NCI-H187 treated with DMSO at 0.1 percent for 48 hours (cell line): ENCODE measurements at regions not wholly inside any gene's neighbourhood (a gene's known extent, or its start where the extent isn't known, plus 50 kb on each side); places are given as distances from the start of the nearest gene placed in this dataset.

Experiments
- DNase-seq: peaks from one replicate; lab custom pipeline; 2025; lab: John Stamatoyannopoulos, UW

DNA sequence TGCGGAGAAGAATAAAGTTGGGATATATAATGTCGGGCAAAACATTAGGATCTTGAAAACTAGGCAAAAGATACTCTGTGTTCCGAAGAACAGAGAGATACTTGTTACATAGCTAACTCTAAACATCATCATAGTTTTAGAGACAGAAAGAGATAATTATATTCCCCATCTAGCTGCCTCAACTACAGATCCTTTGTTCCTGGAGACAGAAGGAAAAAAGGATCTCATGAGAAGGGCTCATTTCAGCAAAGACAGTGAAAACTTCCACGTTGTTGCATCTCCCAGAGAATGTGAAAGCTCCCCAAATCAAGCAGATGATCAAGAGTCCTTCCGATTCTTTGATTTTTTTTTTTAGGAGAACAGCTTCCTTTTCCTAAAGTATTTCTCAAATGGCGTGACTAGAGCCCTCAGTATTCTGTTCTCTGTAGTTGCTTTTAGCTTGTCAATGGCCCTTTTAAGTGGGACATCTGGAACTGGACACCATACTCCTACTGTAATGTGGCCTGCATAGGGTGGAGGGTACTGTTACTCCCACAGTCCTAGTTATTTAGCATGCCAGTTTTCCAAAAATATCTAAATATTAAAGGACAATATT, 1048.2 kb downstream of the TTLL7 start:
- DNase-seq, result no peak

DNA sequence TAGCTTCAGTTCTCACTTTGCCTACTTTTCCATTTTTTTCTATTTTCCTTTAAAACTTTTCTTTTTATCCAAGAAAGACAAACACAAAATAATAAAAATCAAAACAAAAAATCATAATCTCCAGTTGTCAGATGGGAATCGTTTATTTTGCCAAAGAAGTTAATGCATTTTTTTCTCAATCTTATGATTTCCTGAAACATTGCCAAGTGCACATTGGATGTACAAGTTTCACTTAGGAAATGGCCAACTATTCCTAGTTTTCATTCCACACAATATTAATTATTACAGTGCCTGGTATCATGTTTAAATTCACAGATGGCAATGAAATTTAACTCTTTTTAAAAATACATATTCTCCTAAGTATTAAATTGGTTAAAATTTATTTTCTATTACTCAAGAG, 1050.5 kb downstream of the TTLL7 start:
- DNase-seq, result no peak

- no peak for DNase-seq
These were observed 1051.7 kb downstream of the TTLL7 start for GRCh38 chr1:82947278-82947677.

DNA sequence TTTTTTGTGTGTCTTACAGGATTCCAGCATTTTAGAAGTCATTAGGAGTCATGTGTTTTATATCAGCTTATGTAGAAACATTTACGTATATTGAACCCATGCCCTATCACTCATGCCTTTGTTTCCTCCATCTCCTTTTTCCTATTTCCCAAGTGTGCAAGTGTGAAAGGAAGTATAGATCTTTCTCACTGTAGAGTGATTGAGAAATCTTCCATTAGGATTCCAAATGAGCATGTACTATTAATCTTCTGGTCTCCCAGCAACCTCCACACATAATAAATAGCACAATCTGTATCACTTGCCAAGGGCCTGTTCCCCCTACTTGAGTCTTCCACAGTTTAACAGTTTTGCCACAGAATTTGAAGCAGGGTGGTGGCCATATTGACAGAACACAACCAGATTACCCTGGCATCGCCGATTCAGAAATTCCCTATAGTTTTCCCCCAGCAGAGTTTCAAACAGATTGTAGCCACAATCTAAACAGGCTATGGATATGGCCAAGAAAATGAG, 1052.8 kb downstream of the TTLL7 start:
- DNase-seq, result no peak

DNA sequence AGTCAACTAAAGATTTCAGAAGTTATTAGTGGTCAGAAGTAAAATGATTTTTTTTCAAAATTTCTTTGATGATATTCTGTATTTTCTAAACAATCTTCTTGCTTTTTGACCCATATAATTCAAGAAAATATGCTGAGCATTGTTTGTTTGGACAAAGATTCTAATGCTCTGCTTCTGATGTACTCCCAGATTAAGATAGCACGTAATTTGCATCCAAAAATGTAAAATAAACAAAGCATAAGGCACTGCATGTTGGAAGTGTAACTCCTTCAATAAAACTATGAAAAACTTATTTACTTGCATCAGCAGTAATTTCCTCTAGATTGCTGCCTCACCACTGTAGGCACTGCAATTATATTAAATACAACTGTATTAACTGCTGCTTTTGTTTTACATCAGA, 1054.1 kb downstream of the TTLL7 start:
- no peak for DNase-seq

- DNase-seq, result no peak
These were observed 1064.9 kb downstream of the TTLL7 start for GRCh38 chr1:82934074-82934473.

DNA sequence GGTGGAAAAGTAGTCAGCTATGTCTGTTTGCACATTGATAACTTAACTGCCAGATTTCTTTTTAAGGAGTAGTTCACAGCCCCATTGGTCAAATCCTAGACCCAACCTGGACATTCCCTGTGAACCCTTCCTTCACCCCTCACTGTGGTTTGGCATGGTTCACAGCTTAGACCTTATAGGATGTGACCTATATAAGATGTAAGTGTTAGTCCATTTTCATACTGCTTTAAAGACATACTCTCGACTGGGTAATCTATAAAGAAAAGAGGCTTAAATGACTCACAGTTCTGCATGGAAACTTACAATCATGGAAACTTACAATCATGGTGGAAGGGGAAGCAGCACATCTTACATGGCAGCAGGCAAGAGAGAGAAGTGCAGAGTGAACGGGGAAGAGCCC, 1066.2 kb downstream of the TTLL7 start:
- no peak for DNase-seq

DNA sequence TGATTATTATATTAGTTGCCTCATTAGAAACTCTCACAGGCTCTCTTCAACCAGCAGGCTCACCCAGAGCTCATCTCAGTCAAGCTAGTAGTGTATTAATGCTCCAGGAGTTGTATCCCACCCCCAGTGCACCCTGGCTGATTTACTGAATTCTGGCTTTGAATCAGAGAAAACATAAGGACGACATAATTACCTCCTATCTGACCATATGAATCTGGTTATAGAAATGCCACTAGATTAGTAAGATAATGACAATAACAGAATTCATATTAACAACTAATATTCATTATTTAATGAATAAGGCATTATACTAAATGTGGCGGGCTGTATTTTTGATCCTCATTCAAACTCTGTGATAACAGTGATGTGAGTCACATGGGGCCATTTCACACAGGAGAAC, 1066.7 kb downstream of the TTLL7 start:
- DNase-seq, result no peak

DNA sequence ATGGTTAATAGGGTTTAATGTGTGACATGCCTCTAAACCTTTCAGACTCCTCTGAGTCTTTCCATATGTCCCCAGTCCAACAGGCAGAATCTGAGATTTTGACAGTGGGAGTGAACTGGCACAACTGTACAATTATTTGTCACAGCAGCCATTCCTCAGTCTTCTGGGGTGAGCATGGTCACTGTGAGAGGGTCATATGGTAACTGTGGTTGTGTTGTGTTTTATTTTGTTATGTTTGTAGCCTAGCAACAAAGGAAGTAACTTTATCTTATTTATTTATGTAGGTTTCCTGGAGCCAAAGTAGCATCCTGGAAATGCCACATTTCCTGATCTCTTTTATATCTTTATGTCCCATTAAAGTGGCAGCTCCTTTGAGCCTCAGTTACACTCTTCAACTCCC, 1067.9 kb downstream of the TTLL7 start:
- no peak for DNase-seq

- no peak for DNase-seq
These were observed 1071.2 kb downstream of the TTLL7 start for GRCh38 chr1:82927753-82928152.

GRCh38 chr1:82924666-82925065, 1074.3 kb downstream of the TTLL7 start:
- DNase-seq, result no peak

GRCh38 chr1:82923931-82924330, 1075.0 kb downstream of the TTLL7 start:
- no peak for DNase-seq

DNA sequence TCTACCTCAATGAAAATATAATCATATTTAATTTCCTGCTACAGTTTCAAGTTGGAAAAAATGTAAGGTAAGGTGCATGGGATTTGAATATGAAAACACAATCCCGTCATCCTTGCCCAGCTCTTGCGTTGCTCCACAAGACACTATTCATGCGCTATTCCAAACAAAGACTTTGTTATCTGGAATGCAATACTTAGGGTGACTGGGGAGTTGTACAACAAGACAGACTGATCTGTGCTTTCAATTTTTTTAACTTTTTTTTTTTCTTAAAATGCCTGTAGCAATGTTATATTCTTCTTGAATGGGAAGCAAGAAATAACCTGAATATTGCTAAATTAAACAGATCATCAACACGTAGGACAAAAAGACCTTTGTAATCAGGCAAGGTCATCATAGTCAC, 1077.2 kb downstream of the TTLL7 start:
- no peak for DNase-seq

DNA sequence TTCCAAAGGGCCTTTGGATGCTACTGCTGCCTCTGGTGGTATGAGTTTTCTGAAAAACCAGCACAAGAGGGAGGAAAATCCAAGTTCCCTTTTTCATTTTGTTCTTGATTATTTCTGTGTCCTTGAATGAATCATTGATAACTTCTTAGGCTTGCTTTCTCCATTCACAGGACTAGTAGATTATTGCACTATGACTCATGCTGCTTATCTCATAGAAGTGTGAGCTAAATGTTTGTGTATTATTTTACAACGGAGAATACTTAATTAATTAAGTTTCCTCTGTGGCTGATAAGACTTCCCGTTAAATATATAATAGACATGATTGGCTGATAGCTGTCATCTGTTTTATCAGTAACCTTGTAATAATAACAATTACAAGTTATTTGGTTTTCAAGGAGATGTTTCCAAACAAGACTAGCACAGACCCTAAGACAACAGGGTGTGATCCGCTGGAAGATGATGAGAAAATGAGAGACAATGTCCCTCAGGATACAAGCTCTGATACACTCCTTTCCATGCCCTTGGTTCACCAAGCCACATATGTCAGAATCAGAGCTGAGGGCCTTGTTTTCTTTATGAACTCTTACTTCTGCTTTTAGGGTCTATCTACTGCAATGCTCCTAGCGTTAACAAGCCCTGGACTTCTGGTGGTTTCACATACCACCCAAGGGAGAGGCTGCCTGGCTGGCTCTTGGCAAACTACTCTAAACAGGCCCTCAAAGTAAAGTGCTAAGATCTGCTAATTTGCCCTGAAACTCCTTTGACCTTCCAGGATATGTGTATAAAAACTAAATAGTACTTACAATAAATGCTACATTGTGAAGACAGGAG, 1078.3 kb downstream of the TTLL7 start:
- no peak for DNase-seq

- no peak for DNase-seq
These were observed 1079.1 kb downstream of the TTLL7 start for GRCh38 chr1:82919837-82920236.

DNA sequence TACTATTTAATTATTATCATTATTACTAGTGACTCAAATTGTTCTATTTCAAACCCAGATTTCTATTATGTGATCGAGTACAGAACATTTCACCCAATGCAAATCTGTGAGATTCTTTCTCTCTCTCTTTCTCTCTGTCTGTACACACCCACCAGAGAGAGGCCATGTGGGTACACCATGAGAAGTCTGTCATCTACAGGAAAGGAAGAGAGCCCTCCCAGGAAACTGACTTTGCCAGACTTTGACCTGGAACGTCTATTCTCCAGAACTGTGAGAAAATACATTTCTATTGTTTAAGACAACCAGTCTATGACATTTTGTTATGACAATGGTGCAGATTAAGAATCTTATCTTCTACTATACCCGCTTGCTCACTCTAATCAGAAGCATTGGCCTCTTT, 1091.6 kb downstream of the TTLL7 start:
- no peak for DNase-seq

GRCh38 chr1:82903626-82904025, 1095.3 kb downstream of the TTLL7 start:
- DNase-seq, result no peak

DNA sequence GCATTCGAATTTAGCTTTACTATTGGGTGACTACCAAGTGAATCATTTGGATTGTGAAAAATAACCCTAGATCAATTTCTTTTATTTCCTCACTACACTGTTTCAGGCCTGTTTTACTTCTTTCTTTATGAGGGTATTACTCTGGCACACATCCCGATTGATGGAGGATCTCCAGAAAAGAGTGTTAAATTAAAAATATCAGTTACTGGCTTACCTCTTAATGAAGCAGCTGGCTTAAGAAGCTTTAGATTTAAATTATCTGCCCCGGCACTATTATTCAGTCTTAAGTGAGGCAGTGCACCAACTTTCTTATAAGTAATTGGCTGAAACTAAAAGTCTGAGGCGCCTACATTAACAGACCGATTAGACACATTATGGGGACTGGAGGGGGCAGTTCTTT, 1097.4 kb downstream of the TTLL7 start:
- DNase-seq, result no peak

DNA sequence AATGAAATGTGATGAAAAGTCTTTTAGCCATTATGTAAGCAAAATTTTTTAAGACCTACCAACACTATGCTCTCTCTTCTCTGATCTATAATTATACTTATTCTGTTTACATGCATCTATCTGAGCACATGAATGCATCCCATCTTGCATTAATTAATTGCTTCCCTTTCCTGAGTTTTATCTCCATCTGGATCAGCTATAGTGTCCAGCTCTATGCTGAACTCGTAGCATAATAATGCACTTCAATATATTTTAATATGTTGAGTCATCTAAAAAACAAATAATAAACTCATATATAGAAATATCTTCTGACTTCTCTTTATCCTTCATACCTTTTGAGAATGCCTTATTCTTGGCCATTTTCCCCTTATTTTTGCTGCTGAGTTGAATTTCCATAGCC, 1097.8 kb downstream of the TTLL7 start:
- DNase-seq, result no peak

DNA sequence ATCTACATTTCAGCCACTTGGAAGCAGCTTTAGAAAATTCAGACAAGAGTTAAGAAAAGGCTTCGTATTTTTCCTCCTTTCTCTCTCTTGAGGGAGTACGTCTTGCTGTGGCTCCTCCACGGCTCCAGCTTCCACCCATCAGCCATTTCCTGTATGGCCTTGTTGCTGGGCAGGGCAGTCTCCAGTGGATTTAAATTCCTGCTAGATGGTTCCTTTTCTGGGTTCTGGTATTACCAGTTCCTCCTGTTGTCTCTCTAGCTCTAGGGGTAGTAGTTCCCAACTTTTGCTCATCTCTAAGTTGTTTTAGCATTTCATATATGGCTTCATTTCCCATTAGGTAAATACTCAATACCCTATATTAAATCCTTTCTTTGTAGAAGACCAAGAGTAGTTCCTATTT, 1098.3 kb downstream of the ADGRL2 start:
- no peak for DNase-seq

- no peak for DNase-seq
These were observed 1096.8 kb downstream of the ADGRL2 start for GRCh38 chr1:82897549-82897948.

GRCh38 chr1:82896036-82896435, 1095.3 kb downstream of the ADGRL2 start:
- no peak for DNase-seq

- DNase-seq, result no peak
These were observed 1093.9 kb downstream of the ADGRL2 start for GRCh38 chr1:82894635-82895034.
